BJ (cell line): ENCODE measurements at regions not wholly inside any gene's neighbourhood (a gene's known extent, or its start where the extent isn't known, plus 50 kb on each side); places are given as distances from the start of the nearest gene placed in this dataset.
A peak's percentile ranks its signal among the peaks of the same experiment; 100 is the strongest.

ENCODE experiments used
- CTCF ChIA-PET: fragments of 350-600 bp; formaldehyde crosslinking; extraction: SDS; loops from one replicate; lab custom pipeline; 2021; ENCODE audit warnings: antibody characterized with exemption, inconsistent platforms; lab: Yijun Ruan, JAX
- POLR2A ChIA-PET: fragments of 300-600 bp; sonication (Branson Sonifier 250); formaldehyde crosslinking; extraction: SDS; loops from one replicate; lab custom pipeline; 2021; ENCODE audit warnings: antibody characterized with exemption; lab: Charles Lee
- DNase-seq: peaks from one replicate; pipeline ENCODE4 v3.0.0-alpha.2; 2011; ENCODE audit warnings: low read depth
- H3K27me3 ChIP-seq: 2 replicates; pipeline ENCODE4 v1.6.0; 2011; ENCODE audit warnings: low read length; ENCODE audit not compliant: control insufficient read depth, insufficient read depth
- H3K36me3 ChIP-seq: 2 replicates; pipeline ENCODE4 v1.5.1; 2011; ENCODE audit warnings: low read length; ENCODE audit not compliant: control insufficient read depth, insufficient read depth
- H3K4me3 ChIP-seq: 2 replicates; pipeline ENCODE4 v1.5.1; 2011; ENCODE audit warnings: low read depth, mild to moderate bottlenecking, control low read depth, low read length
- CTCF ChIP-seq: IDR thresholded peaks from 2 replicates; pipeline ENCODE4 v1.5.1; 2011; ENCODE audit warnings: low read depth, mild to moderate bottlenecking, control low read depth, inconsistent platforms, low read length, moderate library complexity; ENCODE audit not compliant: insufficient read depth

- CTCF ChIA-PET: interaction anchor here (1.0 to 3.9 kb wide), 7 partner anchors 11 to 236 kb away, joined by 3 to 22 read pairs (median 3); no protein-coding TSS in a partner anchor
- H3K4me3 ChIP-seq: no peak overlapping the region
These were observed 50.0 kb upstream of the LCTL start for GRCh38 chr15:66615846-66616245.

GRCh38 chr15:66617137-66618090, 51.6 kb upstream of the LCTL start:
- no peak overlapping the region for H3K4me3 ChIP-seq
- DNase-seq: no peak
- TF ChIP-seq CTCF: no peak
- no peaks in the 10 kb centered on the region for H3K36me3 ChIP-seq
- ChIA-PET POLR2A (no interaction called here), CTCF (interaction anchor here (0.7 to 3.9 kb wide), 5 partner anchors 12 to 234 kb away, joined by 3 to 22 read pairs (median 3); no protein-coding TSS in a partner anchor)
- H3K27me3 ChIP-seq: no peaks in the 10 kb centered on the region

More at GRCh38 chr15:66615846-66616245, 50.0 kb upstream of the LCTL start:
- TF ChIP-seq CTCF: no peak
- H3K36me3 ChIP-seq: no peaks in the 10 kb centered on the region
- H3K27me3 ChIP-seq: no peaks in the 10 kb centered on the region
- POLR2A ChIA-PET: interaction anchor here (0.5 to 0.6 kb wide), 2 partner anchors 46 to 231 kb away, joined by 4 to 5 read pairs; no protein-coding TSS in a partner anchor
- DNase-seq: no peak

- CTCF ChIA-PET: interaction anchor here (0.7 to 4.6 kb wide), 34 partner anchors 8 to 320 kb away, joined by 3 to 42 read pairs (median 4); partner anchors contain the start of gene SMAD6
- POLR2A ChIA-PET: no interaction called here
- no peak for DNase-seq
- H3K36me3 ChIP-seq: no peaks in the 10 kb centered on the region
- no peak overlapping the region for H3K4me3 ChIP-seq
- peak; percentile 94 for TF ChIP-seq CTCF
- H3K27me3 ChIP-seq: no peaks in the 10 kb centered on the region
These were observed 53.5 kb upstream of the LCTL start for GRCh38 chr15:66619152-66619903.

GRCh38 chr15:66620341-66620740, 54.5 kb upstream of the LCTL start:
- no peak for DNase-seq
- TF ChIP-seq CTCF: no peak
- H3K27me3 ChIP-seq: no peaks in the 10 kb centered on the region
- no peak overlapping the region for H3K4me3 ChIP-seq
- ChIA-PET POLR2A (no interaction called here), CTCF (interaction anchor here (0.6 to 4.6 kb wide), 13 partner anchors 11 to 244 kb away, joined by 3 to 42 read pairs (median 3); no protein-coding TSS in a partner anchor)
- H3K36me3 ChIP-seq: no peaks in the 10 kb centered on the region
